ENCODE measurements at regions not wholly inside any gene's neighbourhood (a gene's known extent, or its start where the extent isn't known, plus 50 kb on each side); places are given as distances from the start of the nearest gene placed in this dataset.

- no peak overlapping the region for H3K9ac ChIP-seq (ENCODE audit: low read length)
- no peaks in the 10 kb centered on the region for H3K4me1 ChIP-seq (ENCODE audit: control insufficient read depth, insufficient read depth, low read length)
- H3K36me3 ChIP-seq (ENCODE audit: control insufficient read depth, insufficient read depth, low read length, severe bottlenecking): no peaks in the 10 kb centered on the region
- H3K27me3 ChIP-seq (replicated peaks; ENCODE audit: control insufficient read depth, insufficient read depth, low read length): peaks cover 5% of the 10 kb centered on the region
- H3K9me3 ChIP-seq (ENCODE audit: control insufficient read depth, low read length): no peaks in the 10 kb centered on the region
- no peak for DNase-seq (ENCODE audit: low read depth)
- no peak overlapping the region for H3K4me3 ChIP-seq (ENCODE audit: low read length)
Measured at GRCh38 chr1:239792157-239792556, 299.5 kb upstream of the FMN2 start.

GRCh38 chr1:239795304-239795703 lies 296.4 kb upstream of the FMN2 start:
- Histone ChIP-seq H3K27me3 (replicated peaks; ENCODE audit: control insufficient read depth, insufficient read depth, low read length) (peaks cover 23% of the 10 kb centered on the region), H3K9me3 (ENCODE audit: control insufficient read depth, low read length) (peaks cover 3% of the 10 kb centered on the region), H3K4me1 (ENCODE audit: control insufficient read depth, insufficient read depth, low read length) (no peaks in the 10 kb centered on the region), H3K36me3 (ENCODE audit: control insufficient read depth, insufficient read depth, low read length, severe bottlenecking) (no peaks in the 10 kb centered on the region), H3K4me3 (ENCODE audit: low read length) (no peak overlapping the region), H3K9ac (ENCODE audit: low read length) (no peak overlapping the region)
- no peak for DNase-seq (ENCODE audit: low read depth)

GRCh38 chr1:239799617-239800016 lies 292.1 kb upstream of the FMN2 start:
- Histone ChIP-seq H3K36me3 (ENCODE audit: control insufficient read depth, insufficient read depth, low read length, severe bottlenecking) (no peaks in the 10 kb centered on the region), H3K4me1 (ENCODE audit: control insufficient read depth, insufficient read depth, low read length) (no peaks in the 10 kb centered on the region), H3K4me3 (ENCODE audit: low read length) (no peak overlapping the region), H3K9me3 (ENCODE audit: control insufficient read depth, low read length) (peaks cover 3% of the 10 kb centered on the region), H3K27me3 (replicated peaks; ENCODE audit: control insufficient read depth, insufficient read depth, low read length) (peaks cover 54% of the 10 kb centered on the region), H3K9ac (ENCODE audit: low read length) (no peak overlapping the region)
- no peak for DNase-seq (ENCODE audit: low read depth)

- H3K27me3 ChIP-seq (replicated peaks; ENCODE audit: control insufficient read depth, insufficient read depth, low read length): peaks cover 55% of the 10 kb centered on the region
- no peak overlapping the region for H3K9ac ChIP-seq (ENCODE audit: low read length)
- H3K36me3 ChIP-seq (ENCODE audit: control insufficient read depth, insufficient read depth, low read length, severe bottlenecking): no peaks in the 10 kb centered on the region
- H3K9me3 ChIP-seq (ENCODE audit: control insufficient read depth, low read length): peaks cover 3% of the 10 kb centered on the region
- no peaks in the 10 kb centered on the region for H3K4me1 ChIP-seq (ENCODE audit: control insufficient read depth, insufficient read depth, low read length)
- no peak overlapping the region for H3K4me3 ChIP-seq (ENCODE audit: low read length)
- no peak for DNase-seq (ENCODE audit: low read depth)
Measured at GRCh38 chr1:239800861-239801260, 290.8 kb upstream of the FMN2 start.

GRCh38 chr1:239802275-239802674 lies 289.4 kb upstream of the FMN2 start:
- no peak overlapping the region for H3K4me3 ChIP-seq (ENCODE audit: low read length)
- peaks cover 3% of the 10 kb centered on the region for H3K9me3 ChIP-seq (ENCODE audit: control insufficient read depth, low read length)
- H3K9ac ChIP-seq (ENCODE audit: low read length): no peak overlapping the region
- peaks cover 55% of the 10 kb centered on the region for H3K27me3 ChIP-seq (replicated peaks; ENCODE audit: control insufficient read depth, insufficient read depth, low read length)
- no peaks in the 10 kb centered on the region for H3K4me1 ChIP-seq (ENCODE audit: control insufficient read depth, insufficient read depth, low read length)
- no peak for DNase-seq (ENCODE audit: low read depth)
- H3K36me3 ChIP-seq (ENCODE audit: control insufficient read depth, insufficient read depth, low read length, severe bottlenecking): no peaks in the 10 kb centered on the region

- no peak overlapping the region for H3K4me3 ChIP-seq (ENCODE audit: low read length)
- no peaks in the 10 kb centered on the region for H3K36me3 ChIP-seq (ENCODE audit: control insufficient read depth, insufficient read depth, low read length, severe bottlenecking)
- no peak overlapping the region for H3K9ac ChIP-seq (ENCODE audit: low read length)
- H3K4me1 ChIP-seq (ENCODE audit: control insufficient read depth, insufficient read depth, low read length): no peaks in the 10 kb centered on the region
- H3K9me3 ChIP-seq (ENCODE audit: control insufficient read depth, low read length): peaks cover 3% of the 10 kb centered on the region
- H3K27me3 ChIP-seq (replicated peaks; ENCODE audit: control insufficient read depth, insufficient read depth, low read length): peaks cover 54% of the 10 kb centered on the region
- DNase-seq (ENCODE audit: low read depth): no peak
Measured at GRCh38 chr1:239803781-239804180, 287.9 kb upstream of the FMN2 start.

- Histone ChIP-seq H3K9ac (ENCODE audit: low read length) (no peak overlapping the region), H3K27me3 (replicated peaks; ENCODE audit: control insufficient read depth, insufficient read depth, low read length) (peaks cover 52% of the 10 kb centered on the region), H3K36me3 (ENCODE audit: control insufficient read depth, insufficient read depth, low read length, severe bottlenecking) (no peaks in the 10 kb centered on the region), H3K4me3 (ENCODE audit: low read length) (no peak overlapping the region), H3K9me3 (ENCODE audit: control insufficient read depth, low read length) (no peaks in the 10 kb centered on the region), H3K4me1 (ENCODE audit: control insufficient read depth, insufficient read depth, low read length) (no peaks in the 10 kb centered on the region)
- no peak for DNase-seq (ENCODE audit: low read depth)
Measured at GRCh38 chr1:239804266-239804665, 287.4 kb upstream of the FMN2 start.

GRCh38 chr1:239805042-239805441 lies 286.6 kb upstream of the FMN2 start:
- H3K27me3 ChIP-seq (replicated peaks; ENCODE audit: control insufficient read depth, insufficient read depth, low read length): peaks cover 45% of the 10 kb centered on the region
- H3K36me3 ChIP-seq (ENCODE audit: control insufficient read depth, insufficient read depth, low read length, severe bottlenecking): no peaks in the 10 kb centered on the region

GRCh38 chr1:239805851-239806772 lies 285.6 kb upstream of the FMN2 start:
- peaks cover 8% of the 10 kb centered on the region for H3K4me1 ChIP-seq (ENCODE audit: control insufficient read depth, insufficient read depth, low read length)
- H3K4me3 ChIP-seq (ENCODE audit: low read length): no peak overlapping the region
- no peaks in the 10 kb centered on the region for H3K36me3 ChIP-seq (ENCODE audit: control insufficient read depth, insufficient read depth, low read length, severe bottlenecking)
- DNase-seq (ENCODE audit: low read depth): peak; percentile 1
- H3K27me3 ChIP-seq (replicated peaks; ENCODE audit: control insufficient read depth, insufficient read depth, low read length): peaks cover 43% of the 10 kb centered on the region
- no peaks in the 10 kb centered on the region for H3K9me3 ChIP-seq (ENCODE audit: control insufficient read depth, low read length)
- H3K9ac ChIP-seq (ENCODE audit: low read length): no peak overlapping the region

More at GRCh38 chr1:239805042-239805441, 286.6 kb upstream of the FMN2 start:
- no peaks in the 10 kb centered on the region for H3K9me3 ChIP-seq (ENCODE audit: control insufficient read depth, low read length)
- H3K4me3 ChIP-seq (ENCODE audit: low read length): no peak overlapping the region
- no peak for DNase-seq (ENCODE audit: low read depth)
- H3K9ac ChIP-seq (ENCODE audit: low read length): no peak overlapping the region
- peaks cover 4% of the 10 kb centered on the region for H3K4me1 ChIP-seq (ENCODE audit: control insufficient read depth, insufficient read depth, low read length)

- DNase-seq (ENCODE audit: low read depth): no peak
- Histone ChIP-seq H3K4me3 (ENCODE audit: low read length) (no peak overlapping the region), H3K9me3 (ENCODE audit: control insufficient read depth, low read length) (no peaks in the 10 kb centered on the region)
Measured at GRCh38 chr1:239806897-239807296, 284.8 kb upstream of the FMN2 start.

GRCh38 chr1:239807361-239807760 lies 284.3 kb upstream of the FMN2 start:
- Histone ChIP-seq H3K4me3 (ENCODE audit: low read length) (no peak overlapping the region), H3K27me3 (replicated peaks; ENCODE audit: control insufficient read depth, insufficient read depth, low read length) (peaks cover 31% of the 10 kb centered on the region), H3K4me1 (ENCODE audit: control insufficient read depth, insufficient read depth, low read length) (peaks cover 8% of the 10 kb centered on the region), H3K9me3 (ENCODE audit: control insufficient read depth, low read length) (no peaks in the 10 kb centered on the region), H3K9ac (ENCODE audit: low read length) (no peak overlapping the region), H3K36me3 (ENCODE audit: control insufficient read depth, insufficient read depth, low read length, severe bottlenecking) (no peaks in the 10 kb centered on the region)
- no peak for DNase-seq (ENCODE audit: low read depth)

More at GRCh38 chr1:239806897-239807296, 284.8 kb upstream of the FMN2 start:
- peaks cover 35% of the 10 kb centered on the region for H3K27me3 ChIP-seq (replicated peaks; ENCODE audit: control insufficient read depth, insufficient read depth, low read length)
- H3K9ac ChIP-seq (ENCODE audit: low read length): no peak overlapping the region
- H3K36me3 ChIP-seq (ENCODE audit: control insufficient read depth, insufficient read depth, low read length, severe bottlenecking): no peaks in the 10 kb centered on the region
- peaks cover 8% of the 10 kb centered on the region for H3K4me1 ChIP-seq (ENCODE audit: control insufficient read depth, insufficient read depth, low read length)

Measured in adipocyte (in vitro differentiated cells).